Activated T-cell treated with anti-CD3 and anti-CD28 coated beads for 4 hours (primary cell): ENCODE measurements at regions not wholly inside any gene's neighbourhood (a gene's known extent, or its start where the extent isn't known, plus 50 kb on each side); places are given as distances from the start of the nearest gene placed in this dataset.

Source experiments
- DNase-seq: peaks from one replicate; pipeline ENCODE4 v3.0.0-alpha.2; 2020

DNA sequence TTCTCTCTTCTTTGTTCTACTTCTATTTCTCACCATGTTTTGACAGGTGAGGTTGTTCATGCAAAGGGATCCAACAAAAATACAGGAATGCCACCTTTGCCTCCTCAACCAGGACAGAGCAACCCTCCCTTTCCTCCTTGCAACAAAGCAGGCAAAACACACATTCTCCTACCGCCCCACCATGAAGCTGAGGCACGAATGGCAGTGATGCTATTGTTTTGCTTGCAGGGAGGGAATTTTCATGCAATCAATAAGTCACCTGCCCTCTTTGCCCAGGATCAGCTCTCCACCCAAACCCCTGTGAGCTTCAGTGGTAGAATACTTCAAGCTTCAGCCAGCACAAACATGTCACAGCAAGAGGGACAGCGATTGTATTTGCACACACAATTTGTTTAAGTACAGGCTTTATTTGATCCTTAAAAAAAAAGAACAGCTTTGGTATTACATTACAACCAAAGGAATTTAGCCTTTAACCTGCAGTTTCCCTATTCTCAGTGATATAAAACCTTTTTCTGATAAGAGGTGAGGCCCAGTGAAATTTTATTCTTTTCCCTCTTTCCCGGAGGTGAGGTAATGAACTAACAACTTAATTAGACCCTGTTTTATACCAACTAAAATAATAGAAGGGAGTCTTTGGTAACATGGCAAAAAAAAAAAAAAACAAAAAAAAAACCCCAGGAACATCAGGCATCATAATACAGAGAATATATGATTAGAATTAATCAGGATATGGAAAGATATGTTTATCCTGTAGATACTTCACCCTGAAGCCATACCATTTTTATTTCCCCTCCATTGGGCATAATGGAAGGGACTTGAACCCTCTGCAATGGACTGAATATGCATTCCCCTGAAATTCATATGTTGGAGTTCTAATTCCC, 87.0 kb upstream of the EEA1 start:
- no peak for DNase-seq

DNA sequence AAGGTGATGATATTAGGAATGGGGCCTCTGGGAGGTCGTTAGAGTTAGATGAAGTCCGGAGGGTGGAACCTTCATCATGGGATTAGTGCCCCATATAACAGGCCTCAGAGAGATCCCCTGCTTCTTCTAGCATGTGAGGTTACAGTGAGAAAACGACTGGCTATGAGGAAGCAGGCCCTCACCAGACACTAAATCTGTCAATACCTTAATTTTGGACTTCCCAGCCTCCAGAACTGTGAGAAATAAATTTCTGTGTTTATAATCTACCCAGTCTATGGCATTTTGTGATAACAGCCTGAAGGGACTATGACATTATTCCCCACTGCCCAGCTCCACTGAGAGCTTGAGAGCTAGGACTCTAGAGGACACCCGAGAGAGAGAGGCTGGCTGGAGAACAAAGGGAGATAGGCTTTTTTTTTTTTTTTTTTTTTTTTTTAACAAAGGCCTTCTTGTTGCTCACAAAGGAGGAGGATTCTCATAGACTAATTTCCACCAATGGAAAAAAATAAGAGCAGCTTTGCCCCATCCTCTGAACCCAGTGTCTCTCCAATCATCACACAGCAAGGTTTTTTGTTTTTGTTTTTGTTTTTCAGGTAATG, 87.8 kb upstream of the EEA1 start:
- no peak for DNase-seq

DNA sequence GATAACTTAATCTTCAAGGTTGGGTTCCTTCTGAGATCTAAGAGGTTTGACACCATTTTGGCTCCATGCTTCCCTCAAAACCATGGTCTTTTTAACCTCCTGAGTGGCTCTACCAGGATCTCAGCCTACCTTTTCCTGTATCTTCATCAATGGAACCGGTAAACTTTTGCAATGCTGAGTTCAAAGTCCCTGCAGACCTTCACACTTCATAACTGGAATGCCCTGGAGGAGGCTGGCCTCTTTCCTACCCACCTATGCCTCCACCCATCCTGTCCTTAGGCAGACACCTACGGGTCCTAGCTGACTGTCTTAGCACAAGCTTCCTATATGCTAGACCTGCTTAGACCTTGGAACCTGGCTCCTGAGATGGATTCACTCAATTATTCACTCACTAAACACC, 89.5 kb upstream of the EEA1 start:
- DNase-seq, result no peak

DNA sequence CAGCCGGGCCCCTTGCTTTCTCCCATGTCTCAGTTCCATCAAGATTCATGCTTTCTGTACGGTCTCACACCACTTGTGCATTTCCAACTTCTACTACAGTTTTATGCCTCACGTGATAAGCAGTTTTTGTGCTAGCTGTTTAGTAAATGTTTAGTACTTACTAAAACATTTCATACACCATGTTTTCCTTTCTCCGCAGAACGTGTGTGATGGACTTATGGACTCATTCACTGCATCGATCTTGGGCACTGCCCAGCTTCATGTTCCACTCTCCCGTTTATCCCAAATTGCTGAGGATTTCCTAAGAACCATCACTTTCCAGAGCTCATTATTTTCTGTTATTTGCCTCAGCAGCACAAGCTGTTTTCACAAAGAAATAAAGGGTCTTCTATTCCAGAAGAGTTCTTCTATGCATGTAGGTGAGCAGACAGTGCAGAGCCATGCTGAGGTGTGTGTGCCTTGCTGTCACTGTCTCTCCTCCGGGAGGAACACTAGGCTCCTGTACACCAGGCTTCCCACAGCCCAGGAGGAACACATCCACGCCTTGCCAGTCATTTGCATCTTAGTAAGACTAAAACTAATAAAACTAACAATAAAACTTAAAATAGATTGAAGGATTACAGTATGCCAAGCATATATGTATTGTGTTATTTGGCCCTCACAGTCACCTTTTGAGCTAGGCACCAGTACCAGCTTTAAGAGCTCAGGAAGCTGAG, 90.3 kb upstream of the EEA1 start:
- DNase-seq, result no peak

DNA sequence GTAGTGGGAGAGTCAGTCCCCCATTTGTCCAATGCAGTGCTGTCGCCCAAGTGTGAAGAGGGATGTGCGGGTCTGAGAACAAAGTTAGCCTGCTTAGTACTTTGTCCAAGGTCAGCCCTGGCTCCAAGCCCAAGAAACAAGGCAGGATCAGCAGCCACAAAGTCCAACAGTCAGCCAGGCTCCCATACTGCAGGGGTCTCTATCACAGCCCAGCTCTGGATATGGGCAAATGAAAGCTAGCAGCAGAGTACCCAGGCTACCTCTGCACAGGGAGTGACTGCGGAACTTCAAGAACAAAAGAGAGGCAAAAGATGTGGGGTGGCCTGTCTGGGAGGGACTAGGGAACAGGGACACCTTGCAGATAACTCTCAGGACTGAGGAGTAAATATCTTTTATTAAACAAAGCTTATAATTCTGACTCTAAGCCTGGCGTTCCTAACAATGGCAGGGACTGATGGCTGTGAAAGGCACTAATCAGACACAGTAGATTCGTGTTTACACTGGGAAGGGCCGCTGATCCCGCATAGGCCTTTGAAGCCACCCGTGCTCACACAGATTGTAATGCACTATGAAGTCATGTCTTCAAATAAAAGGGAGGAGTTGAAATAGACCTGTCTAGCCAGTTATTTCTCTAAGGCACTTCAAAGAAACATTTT, 91.0 kb upstream of the EEA1 start:
- no peak for DNase-seq

DNA sequence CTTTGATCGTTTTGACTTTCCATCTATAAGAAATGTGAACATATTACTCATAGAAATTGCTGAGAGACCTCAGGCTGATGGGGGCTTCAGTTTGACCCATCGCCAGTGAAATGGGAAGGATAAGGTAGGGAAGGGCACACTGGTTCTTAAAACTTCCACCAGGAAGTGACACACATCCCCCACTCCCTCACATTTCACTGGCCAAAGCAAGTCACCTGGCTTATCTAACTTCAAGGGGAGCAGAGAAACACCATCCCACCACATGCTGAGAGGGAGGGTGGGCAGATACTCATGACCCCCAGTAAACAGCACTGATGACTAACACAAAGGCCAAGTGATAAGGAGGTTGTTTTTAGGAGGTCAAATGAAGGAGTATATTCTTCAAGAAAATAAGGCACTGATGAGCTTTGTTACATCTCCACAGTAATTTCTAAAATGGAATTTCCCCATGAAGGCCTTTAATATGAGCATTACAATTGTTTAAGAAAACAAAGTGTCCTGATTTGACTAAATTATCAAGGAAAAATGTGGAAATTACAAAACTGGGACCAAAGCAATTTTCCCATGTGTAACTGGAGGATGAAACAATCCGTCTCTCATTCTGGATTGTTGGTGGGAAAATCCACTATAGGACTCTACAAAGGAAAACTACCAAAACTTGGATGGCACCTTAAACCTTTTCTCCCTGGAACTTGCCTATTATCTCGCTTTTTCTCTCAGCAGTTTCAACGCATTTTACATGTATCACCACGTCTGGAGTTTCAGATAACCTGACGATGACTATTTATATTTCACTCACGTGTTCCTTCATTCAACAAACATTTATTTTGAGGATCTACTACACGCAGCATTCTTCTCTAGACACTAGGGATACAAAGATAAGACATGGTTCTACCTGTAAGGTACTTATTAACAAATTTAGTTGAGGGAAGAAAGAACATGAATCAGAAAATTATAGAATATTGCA, 91.8 kb upstream of the EEA1 start:
- no peak for DNase-seq

DNA sequence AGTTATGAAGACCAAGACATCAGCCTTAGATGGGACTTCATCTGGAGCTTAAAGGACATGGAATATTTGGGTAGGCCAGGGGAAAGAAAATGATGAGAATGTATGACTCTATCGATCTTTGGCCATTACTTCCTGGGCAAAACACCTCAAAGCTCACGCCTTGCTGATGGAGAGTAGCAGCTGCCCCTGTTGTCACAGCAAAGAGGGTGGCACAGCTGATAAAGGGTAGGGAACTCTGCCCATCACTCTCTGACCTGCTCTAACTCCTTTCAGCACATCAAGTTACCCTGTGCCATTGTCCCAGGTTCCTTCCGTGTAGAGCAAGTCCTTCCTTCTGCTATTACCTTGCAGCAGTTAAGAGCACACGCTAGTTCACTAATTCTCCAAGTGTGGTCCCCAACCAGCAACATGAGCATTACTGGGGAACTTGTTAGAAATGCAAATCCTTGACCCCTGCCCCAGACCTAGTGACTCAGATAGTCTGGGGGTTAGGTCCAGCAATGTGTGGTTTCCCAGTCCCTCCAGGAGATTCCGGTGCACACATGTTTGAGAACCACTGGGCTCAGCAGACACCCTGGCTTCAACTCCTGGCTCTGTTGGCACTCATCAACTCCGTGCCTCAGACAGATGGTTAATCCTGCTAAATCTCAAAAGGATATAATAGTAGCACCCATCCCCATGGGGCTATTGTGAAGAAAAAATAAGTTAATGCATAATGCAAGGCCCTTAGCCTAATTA, 93.7 kb upstream of the EEA1 start:
- no peak for DNase-seq

DNA sequence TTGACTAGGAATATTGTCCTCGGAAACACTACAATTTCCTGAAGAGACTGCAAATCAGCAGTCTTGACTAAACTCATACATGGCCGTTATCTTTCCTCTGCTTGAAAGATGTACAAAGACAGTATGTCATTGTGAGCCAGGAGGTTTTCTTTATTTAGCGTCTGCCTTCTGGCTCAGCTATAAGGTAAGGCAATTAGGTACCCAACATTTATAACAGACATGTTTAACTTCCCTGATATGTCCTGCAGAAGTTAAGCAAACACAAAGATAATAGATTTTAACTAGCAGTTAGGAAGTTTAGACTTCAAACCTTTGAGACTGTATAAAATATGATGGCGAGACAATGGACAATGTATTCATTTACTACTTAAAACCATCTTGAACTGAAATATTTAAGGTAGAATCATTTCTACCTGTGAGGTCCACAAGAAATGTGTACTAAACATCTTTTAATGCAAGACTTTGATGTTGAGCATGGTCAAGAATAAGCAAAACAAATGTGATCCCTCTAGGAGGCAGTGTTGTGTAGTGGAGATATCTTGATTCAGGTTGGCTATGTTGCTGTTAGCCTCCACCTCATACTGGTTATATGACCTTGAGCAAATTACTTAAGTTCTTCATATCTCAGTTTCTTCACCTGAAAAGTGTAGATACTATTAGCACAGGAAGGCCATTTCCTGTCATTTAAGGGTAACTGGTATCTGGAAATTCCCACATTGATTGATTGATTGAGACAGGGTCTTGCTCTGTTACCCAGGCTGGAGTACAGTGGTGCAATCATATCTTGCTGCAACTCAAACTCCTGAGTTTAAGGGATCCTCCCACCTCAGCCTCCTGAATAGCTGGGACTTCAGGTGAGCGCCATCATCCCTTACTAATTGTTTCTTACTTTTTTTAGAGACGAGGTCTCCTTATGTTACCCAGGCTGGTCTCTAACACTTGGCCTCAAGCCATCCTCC, 96.3 kb upstream of the EEA1 start:
- DNase-seq, result no peak

DNA sequence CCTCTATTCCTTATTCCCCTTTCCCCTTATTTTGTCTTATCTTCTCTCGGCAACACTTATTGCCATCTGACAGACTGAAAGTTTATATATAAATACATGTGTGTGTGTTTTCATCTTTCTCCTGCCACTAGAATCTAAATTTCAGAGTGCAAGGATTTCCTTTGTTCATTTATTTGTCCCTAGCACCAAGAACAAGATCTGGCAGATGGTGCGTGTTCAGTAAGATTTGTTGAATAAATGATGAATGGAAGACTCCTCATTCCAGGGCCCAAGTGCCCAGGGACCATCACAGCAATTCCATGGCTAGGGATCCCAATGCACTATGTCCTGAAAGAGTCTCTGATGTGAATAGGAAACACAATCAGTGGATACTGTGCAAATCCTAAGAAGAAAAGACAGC, 97.9 kb upstream of the EEA1 start:
- DNase-seq, result no peak

DNA sequence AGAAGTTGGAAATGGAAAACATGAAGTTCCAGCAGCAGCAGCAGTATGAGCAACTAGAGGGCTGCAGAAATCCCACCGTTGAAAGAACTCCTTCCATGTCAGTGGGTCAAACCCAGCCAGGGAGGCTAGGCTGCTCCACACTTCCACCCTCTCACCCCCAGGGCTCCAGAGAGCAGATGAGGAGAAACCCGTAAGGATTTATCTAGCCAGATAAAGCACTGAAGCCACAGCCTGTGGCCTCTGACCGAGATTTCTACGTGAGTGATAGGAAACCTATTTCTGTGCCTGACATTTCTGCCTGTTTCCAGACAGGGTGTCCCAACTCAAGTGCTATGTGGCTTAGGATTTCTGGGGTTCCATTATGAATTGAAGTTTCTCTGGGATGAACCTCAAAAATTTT, 100.0 kb upstream of the EEA1 start:
- no peak for DNase-seq

DNA sequence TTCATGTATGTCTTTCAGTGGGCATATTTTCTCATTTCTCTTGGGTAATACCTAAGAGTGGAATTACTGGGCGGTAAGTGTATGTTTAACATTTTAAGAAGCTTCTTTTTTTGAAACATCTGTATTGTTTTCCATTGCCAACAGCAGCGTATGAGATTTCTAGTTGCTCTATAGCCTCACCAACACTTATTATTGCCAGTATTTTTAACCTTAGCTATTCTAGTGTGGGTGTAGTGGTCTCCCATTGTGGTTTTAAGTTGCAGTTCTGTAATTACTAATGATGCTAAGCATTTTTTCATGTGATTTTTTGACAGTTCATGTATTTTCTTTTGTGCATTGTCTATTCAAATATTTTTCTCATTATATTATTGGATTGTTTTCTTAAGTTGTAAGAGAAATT, 101.9 kb upstream of the EEA1 start:
- no peak for DNase-seq

DNA sequence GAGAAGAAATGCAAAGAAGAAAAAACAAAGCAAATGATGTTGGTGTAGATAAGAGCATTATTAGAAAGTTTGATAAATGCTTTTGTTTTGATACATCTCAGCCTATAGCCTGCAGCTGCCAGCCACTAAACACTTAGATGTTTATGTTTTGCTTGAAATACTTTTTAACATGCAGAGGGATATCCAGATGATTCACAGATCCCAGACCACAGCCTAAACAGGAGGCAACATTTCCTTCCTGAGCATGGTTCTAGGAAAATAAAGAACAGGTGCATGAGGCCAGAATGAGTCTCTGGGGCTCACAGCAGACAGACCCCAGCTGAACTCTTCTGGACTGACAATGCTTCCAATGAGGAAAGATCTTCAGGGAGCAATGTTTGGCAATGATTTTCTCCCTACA, 103.7 kb upstream of the EEA1 start:
- DNase-seq, result no peak

DNA sequence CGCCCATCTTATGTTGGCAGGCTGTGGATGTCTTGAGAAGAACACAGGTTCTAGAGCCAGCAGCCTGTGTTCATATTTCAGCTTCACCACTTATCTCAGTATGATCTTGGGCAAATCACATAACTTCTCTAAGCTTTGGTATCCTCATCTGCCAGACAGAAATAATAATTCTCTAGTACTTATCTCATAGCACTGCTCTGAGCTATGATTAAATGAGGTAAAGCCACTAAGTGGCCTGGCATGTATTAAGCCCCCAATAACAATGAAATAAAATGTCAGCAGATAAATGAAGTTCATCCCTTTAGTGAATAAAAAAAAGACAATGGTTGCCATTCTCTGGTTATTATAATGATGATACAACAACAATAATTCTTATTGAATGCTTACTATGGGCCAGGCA, 104.9 kb upstream of the EEA1 start:
- DNase-seq, result no peak

DNA sequence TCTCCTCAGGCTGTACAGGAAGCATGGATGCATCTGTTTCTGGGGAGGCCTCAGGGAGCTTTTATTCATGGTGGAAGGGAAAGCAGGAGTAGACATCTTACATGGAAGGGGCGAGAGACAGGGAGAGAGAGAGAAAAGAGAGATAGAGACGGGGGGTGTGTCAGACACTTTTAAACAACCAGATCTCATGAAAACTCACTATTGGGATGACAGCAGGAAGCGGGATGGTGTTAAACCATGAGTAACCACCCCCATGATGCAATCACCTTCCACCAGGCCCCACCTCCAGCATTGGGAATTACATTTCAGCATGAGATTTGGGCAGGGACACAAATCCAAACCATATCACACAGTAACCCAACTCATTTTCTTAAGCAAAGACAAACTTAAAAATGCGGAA, 110.0 kb upstream of the EEA1 start:
- no peak for DNase-seq

DNA sequence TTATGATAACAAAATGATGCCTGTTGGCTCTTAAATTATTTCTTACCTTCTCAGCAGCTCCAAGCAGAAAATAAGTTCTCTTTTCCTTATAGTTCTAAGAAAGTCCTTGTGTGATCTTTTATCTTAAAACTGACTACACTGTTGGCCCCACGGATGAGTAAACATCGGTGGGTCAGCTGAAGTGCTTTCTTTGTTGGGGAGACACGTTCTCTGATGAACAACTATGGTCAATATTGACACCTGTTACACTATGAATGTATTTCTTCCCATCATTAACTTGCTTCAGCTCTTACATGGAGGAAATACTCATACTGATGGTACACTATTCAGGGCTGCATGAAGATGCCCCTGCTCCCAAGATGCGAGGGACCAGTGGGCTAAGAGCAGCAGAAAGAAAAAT, 110.8 kb upstream of the EEA1 start:
- DNase-seq, result no peak

DNA sequence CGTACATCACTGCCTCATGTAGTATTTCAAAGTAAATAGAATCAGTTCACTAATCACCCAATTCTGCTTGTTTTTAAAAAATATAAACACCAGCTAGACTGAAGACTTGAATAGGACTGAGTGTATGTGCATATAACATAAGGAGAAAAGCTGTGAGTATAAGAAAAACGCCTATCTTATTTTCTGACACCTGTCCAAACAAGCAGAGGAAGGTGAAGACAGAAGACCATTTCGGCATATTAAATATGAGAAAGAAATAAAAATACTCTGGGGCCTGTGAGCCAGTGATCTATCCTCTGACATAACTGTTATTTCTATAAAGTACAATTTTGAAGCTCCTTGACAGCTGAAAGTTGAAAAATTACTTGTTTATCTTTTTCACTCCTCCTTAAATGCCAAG, 111.3 kb upstream of the EEA1 start:
- DNase-seq, result no peak

DNA sequence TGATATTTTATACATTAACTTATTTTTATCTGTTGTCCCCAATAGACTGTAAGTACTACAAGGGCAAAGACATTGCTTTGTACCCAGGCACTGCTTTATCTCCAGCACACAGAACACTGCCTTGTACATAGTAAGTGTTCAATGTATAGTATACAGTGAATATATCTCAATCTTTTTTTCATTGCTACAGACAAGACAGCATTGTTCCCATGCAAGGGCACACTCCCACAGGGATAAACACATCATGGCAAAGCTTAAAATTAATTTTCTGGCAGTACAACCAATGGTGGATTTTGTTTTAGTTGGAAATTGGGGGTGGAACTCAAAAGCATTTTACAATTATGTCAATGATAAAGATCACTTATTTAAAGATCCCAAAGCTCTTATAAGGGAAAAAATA, 112.3 kb upstream of the EEA1 start:
- DNase-seq, result no peak

DNA sequence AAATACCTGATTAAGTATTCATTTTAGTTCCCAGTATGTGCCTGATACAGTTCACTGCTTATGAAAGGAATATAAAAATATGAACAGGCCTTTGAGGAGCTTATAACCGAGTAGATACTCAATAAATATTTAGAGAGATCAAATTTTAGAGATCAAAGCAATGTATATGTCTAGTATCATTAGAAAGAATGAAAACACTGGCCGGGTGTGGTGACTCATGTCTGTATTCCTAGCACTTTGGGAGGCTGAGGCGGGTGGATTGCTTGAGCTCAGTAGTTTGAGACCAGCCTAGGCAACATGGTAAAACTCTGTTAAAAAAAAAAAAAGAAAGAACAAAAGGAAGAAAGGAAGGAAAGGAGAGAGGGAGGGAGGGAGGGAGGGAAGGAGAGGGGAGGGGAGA, 113.2 kb upstream of the EEA1 start:
- no peak for DNase-seq

DNA sequence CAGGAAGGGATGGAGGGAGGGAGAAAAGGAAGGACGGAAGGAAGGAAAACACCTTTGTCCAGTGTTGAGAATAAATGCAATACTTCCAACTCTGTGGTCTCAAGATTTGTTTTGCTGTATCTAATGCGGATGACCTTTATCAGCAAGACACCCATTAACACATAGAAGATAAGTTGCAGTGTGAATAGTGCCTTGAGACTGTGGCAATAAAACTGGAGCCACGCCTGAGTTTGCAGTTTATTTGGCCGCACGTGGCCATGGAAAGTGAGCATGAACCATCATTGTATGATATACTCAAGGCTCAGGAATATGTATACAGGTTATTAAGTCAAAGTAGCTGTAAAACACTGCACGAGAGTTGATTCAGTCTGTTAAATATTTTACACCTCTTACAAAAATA, 113.6 kb upstream of the EEA1 start:
- DNase-seq, result no peak

DNA sequence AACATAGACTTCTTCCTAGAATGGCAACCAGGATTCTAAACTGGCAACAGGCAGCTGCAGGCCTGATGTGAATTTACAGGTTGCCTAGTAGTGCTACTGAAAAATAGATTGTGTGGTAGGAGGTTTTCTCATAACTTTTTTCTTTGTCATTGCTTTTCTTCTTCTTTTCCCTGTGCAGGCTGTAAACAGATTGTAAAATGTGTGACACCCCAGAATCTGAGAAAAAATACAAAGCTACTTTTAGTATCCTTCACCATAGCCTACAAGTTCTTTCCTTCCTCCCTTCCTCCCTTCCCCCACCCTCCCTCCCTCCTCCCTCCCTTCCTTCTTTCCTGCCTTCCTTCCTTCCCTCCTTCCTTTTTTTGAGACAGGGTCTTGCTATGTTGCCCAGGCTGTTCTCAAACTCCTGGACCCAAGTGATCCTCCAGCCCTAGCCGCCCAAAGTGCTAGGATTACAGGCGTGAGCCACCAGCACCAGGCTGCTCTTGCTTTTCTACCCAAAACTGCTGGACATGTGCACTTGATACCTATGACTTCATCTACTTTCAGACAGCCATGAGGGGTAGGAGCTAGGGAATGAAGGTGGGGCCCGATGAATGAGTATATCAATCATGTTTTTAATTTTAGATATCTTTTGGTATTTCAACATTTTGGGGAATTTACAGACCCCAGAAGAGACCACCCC, 114.2 kb upstream of the EEA1 start:
- DNase-seq, result no peak
